Neuronal stem cell (in vitro differentiated cells): ENCODE measurements at regions not wholly inside any gene's neighbourhood (a gene's known extent, or its start where the extent isn't known, plus 50 kb on each side); places are given as distances from the start of the nearest gene placed in this dataset.
"Not testable (repeated sequence)": the region's sequence is repeated elsewhere in the genome, so short reads cannot be mapped to it uniquely, and the experiment has no call there.

Experiments used
- DNase-seq: peaks from one replicate; pipeline ENCODE4 v3.0.0-alpha.2; 2013; ENCODE audit warnings: low spot score
- H2AFZ ChIP-seq: one replicate; pipeline ENCODE4 v1.6.1; 2013; ENCODE audit warnings: mild to moderate bottlenecking, low read length, inconsistent platforms
- H2AK5ac ChIP-seq: 2 replicates; pipeline ENCODE4 v1.6.1; 2013; ENCODE audit warnings: low read depth, mild to moderate bottlenecking, inconsistent platforms, low read length, moderate library complexity, mixed read lengths
- H2BK120ac ChIP-seq: 2 replicates; pipeline ENCODE4 v1.6.1; 2013; ENCODE audit warnings: low read depth, mild to moderate bottlenecking, inconsistent platforms, low read length, moderate library complexity, mixed read lengths
- H2BK12ac ChIP-seq: one replicate; pipeline ENCODE4 v1.6.1; 2013; ENCODE audit warnings: low read length, inconsistent platforms
- H2BK15ac ChIP-seq: 2 replicates; pipeline ENCODE4 v1.6.1; 2013; ENCODE audit warnings: mild to moderate bottlenecking, low read length, inconsistent platforms, mixed read lengths
- H2BK5ac ChIP-seq: one replicate; pipeline ENCODE4 v1.6.1; 2013; ENCODE audit warnings: inconsistent platforms, mild to moderate bottlenecking, low read length, moderate library complexity
- H3K14ac ChIP-seq: one replicate; pipeline ENCODE4 v1.6.1; 2013; ENCODE audit warnings: low read length, inconsistent platforms
- H3K18ac ChIP-seq: 2 replicates; pipeline ENCODE4 v1.6.1; 2013; ENCODE audit warnings: low read length, inconsistent platforms
- H3K23ac ChIP-seq: 2 replicates; pipeline ENCODE4 v1.6.1; 2013; ENCODE audit warnings: low read depth, mild to moderate bottlenecking, mixed read lengths, low read length, inconsistent platforms; ENCODE audit not compliant: poor library complexity
- H3K27ac ChIP-seq: replicated peaks from 3 replicates; pipeline ENCODE4 v1.5.1; 2013; ENCODE audit warnings: low read length, inconsistent platforms
- H3K27me3 ChIP-seq, 3 experiments: 2 replicates each; pipeline ENCODE4 v1.6.1; 2013; ENCODE audit warnings: low read length in 3 of 3, mild to moderate bottlenecking in 2 of 3, inconsistent platforms in 1 of 3, low read depth in 1 of 3, mixed read lengths in 1 of 3, moderate library complexity in 1 of 3; ENCODE audit not compliant: control insufficient read depth in 3 of 3, insufficient read depth in 3 of 3
- H3K36me3 ChIP-seq, 2 donors: replicated peaks in 1 of 2; 2 replicates each; pipeline ENCODE4 v1.6.1; 2013; ENCODE audit warnings: low read length in 2 of 2; ENCODE audit not compliant: control insufficient read depth in 2 of 2, insufficient read depth in 2 of 2
- H3K4ac ChIP-seq: 2 replicates; pipeline ENCODE4 v1.6.1; 2013; ENCODE audit warnings: inconsistent platforms, mild to moderate bottlenecking, low read length, moderate library complexity
- H3K4me1 ChIP-seq, 2 donors: 1 replicate in 1 of 2; 2 replicates in 1 of 2; pipeline ENCODE4 v1.6.1; 2013; ENCODE audit warnings: low read length in 2 of 2, low read depth in 1 of 2; ENCODE audit not compliant: control insufficient read depth in 2 of 2, insufficient read depth in 1 of 2
- H3K4me2 ChIP-seq: one replicate; pipeline ENCODE4 v1.6.1; 2013; ENCODE audit warnings: mild to moderate bottlenecking, low read length, inconsistent platforms; ENCODE audit not compliant: insufficient read depth, poor library complexity, severe bottlenecking
- H3K4me3 ChIP-seq, 2 donors: 2 replicates each; pipeline ENCODE4 v1.5.1; 2013; ENCODE audit warnings: low read length in 2 of 2, mild to moderate bottlenecking in 2 of 2, inconsistent platforms in 1 of 2, moderate library complexity in 1 of 2
- H3K79me1 ChIP-seq: one replicate; pipeline ENCODE4 v1.6.1; 2013; ENCODE audit warnings: low read depth, mild to moderate bottlenecking, inconsistent platforms, low read length, moderate library complexity
- H3K9ac ChIP-seq: one replicate; pipeline ENCODE4 v1.6.1; 2013; ENCODE audit warnings: mild to moderate bottlenecking, low read depth, low read length, inconsistent platforms; ENCODE audit not compliant: poor library complexity
- H3K9me3 ChIP-seq, 2 donors: replicated peaks in 1 of 2; 2 replicates each; pipeline versions ENCODE3 to v1.6.1; 2013; ENCODE audit warnings: low read length in 2 of 2, mild to moderate bottlenecking in 2 of 2, inconsistent platforms in 1 of 2, low read depth in 1 of 2, mixed read lengths in 1 of 2, moderate library complexity in 1 of 2; ENCODE audit not compliant: control insufficient read depth in 2 of 2, insufficient read depth in 1 of 2
- H4K8ac ChIP-seq: one replicate; pipeline ENCODE4 v1.6.1; 2013; ENCODE audit warnings: low read depth, mild to moderate bottlenecking, inconsistent platforms, low read length, moderate library complexity
- H4K91ac ChIP-seq: one replicate; pipeline ENCODE4 v1.6.1; 2013; ENCODE audit warnings: low read length, low read depth, mild to moderate bottlenecking, inconsistent platforms; ENCODE audit not compliant: poor library complexity
- WGBS, 2 donors: extraction: QIAGEN DNeasy Blood & Tissue Kit; methylation state at CpG; one replicate each; pipeline ENCODE4 v1.1.7; 2013; ENCODE audit warnings: missing lambda C conversion rate in 2 of 2, mixed read lengths in 1 of 2; ENCODE audit not compliant: insufficient read length in 2 of 2, insufficient replicate concordance in 1 of 2; ENCODE audit errors: extremely low coverage in 2 of 2; 5-methylcytosine and 5-hydroxymethylcytosine counted together

- H3K18ac ChIP-seq, H3K79me1 ChIP-seq, H2BK15ac ChIP-seq, H4K91ac ChIP-seq, H2AK5ac ChIP-seq, H3K14ac ChIP-seq, H4K8ac ChIP-seq, H2BK12ac ChIP-seq, H3K4me3 ChIP-seq, H3K4me1 ChIP-seq, H3K27ac ChIP-seq, H2BK120ac ChIP-seq, DNase-seq, H3K36me3 ChIP-seq, H3K9me3 ChIP-seq, H2BK5ac ChIP-seq, H3K4me2 ChIP-seq, H2AFZ ChIP-seq, H3K23ac ChIP-seq, H3K9ac ChIP-seq, H3K27me3 ChIP-seq, H3K4ac ChIP-seq: not testable (repeated sequence)
- no CpG with 5 or more reads among the region's 11 CpGs for WGBS, 2 donors
Measured at GRCh38 chr14:105696388-105696787, 170.0 kb downstream of the TMEM121 start.

GRCh38 chr14:105697414-105697813 lies 171.0 kb downstream of the TMEM121 start:
- H3K18ac ChIP-seq, H2AK5ac ChIP-seq, H3K79me1 ChIP-seq, H3K9ac ChIP-seq, H3K4me2 ChIP-seq, H3K27ac ChIP-seq, H3K27me3 ChIP-seq, H3K36me3 ChIP-seq, H2BK15ac ChIP-seq, H2AFZ ChIP-seq, H4K8ac ChIP-seq, H3K4me3 ChIP-seq, H3K23ac ChIP-seq, H3K14ac ChIP-seq, H3K4me1 ChIP-seq, DNase-seq, H3K4ac ChIP-seq, H2BK120ac ChIP-seq, H2BK12ac ChIP-seq, H4K91ac ChIP-seq, H2BK5ac ChIP-seq: not testable (repeated sequence)
- H3K9me3 ChIP-seq = peaks cover 0 to 17% of the 10 kb centered on the region in 2 donors
- no CpG with 5 or more reads among the region's 22 CpGs for WGBS, 2 donors

GRCh38 chr14:105697955-105698354 lies 171.6 kb downstream of the TMEM121 start:
- H3K9ac ChIP-seq, DNase-seq, H2BK15ac ChIP-seq, H2BK12ac ChIP-seq, H3K4me3 ChIP-seq, H3K79me1 ChIP-seq, H2AFZ ChIP-seq, H3K36me3 ChIP-seq, H4K8ac ChIP-seq, H3K4me1 ChIP-seq, H3K4ac ChIP-seq, H3K23ac ChIP-seq, H3K14ac ChIP-seq, H3K27me3 ChIP-seq, H2BK5ac ChIP-seq, H4K91ac ChIP-seq, H3K4me2 ChIP-seq, H3K18ac ChIP-seq, H2BK120ac ChIP-seq, H3K27ac ChIP-seq, H2AK5ac ChIP-seq: not testable (repeated sequence)
- H3K9me3 ChIP-seq = peaks cover 0 to 20% of the 10 kb centered on the region in 2 donors
- 100% methylated on average over 1 of the region's 5 CpGs; no CpG with 5 or more reads in 1 of the 2 donors for WGBS, 2 donors

- H3K4ac ChIP-seq, H2BK12ac ChIP-seq, H4K8ac ChIP-seq, DNase-seq, H2AFZ ChIP-seq, H3K4me2 ChIP-seq, H2BK120ac ChIP-seq, H3K27me3 ChIP-seq, H3K9ac ChIP-seq, H2AK5ac ChIP-seq, H3K27ac ChIP-seq, H3K4me3 ChIP-seq, H3K4me1 ChIP-seq, H3K23ac ChIP-seq, H3K36me3 ChIP-seq, H3K14ac ChIP-seq, H3K18ac ChIP-seq, H2BK5ac ChIP-seq, H2BK15ac ChIP-seq, H4K91ac ChIP-seq, H3K79me1 ChIP-seq: not testable (repeated sequence)
- WGBS, 2 donors = no CpG with 5 or more reads among the region's 27 CpGs
- peaks cover 0 to 20% of the 10 kb centered on the region in 2 donors for H3K9me3 ChIP-seq
Measured at GRCh38 chr14:105698940-105699556, 172.7 kb downstream of the TMEM121 start.
